Endothelial cell (in vitro differentiated cells): ENCODE measurements at regions not wholly inside any gene's neighbourhood (a gene's known extent, or its start where the extent isn't known, plus 50 kb on each side); places are given as distances from the start of the nearest gene placed in this dataset.
"Not testable (repeated sequence)": the region's sequence is repeated elsewhere in the genome, so short reads cannot be mapped to it uniquely, and the experiment has no call there.

Experiments
- DNase-seq: peaks from one replicate; pipeline ENCODE4 v3.0.0; 2021; ENCODE audit warnings: low spot score
- H3K27ac Mint-ChIP-seq: one replicate; pipeline ENCODE4 v1.8.0; 2021; ENCODE audit warnings: mixed read lengths, inconsistent platforms; ENCODE audit not compliant: unreplicated experiment
- H3K27me3 Mint-ChIP-seq: one replicate; pipeline ENCODE4 v1.8.0; 2021; ENCODE audit warnings: mild to moderate bottlenecking, moderate library complexity, mixed read lengths, inconsistent platforms; ENCODE audit not compliant: unreplicated experiment
- H3K36me3 Mint-ChIP-seq: one replicate; pipeline ENCODE4 v1.8.0; 2021; ENCODE audit warnings: mild to moderate bottlenecking, low read depth, mixed read lengths, inconsistent platforms; ENCODE audit not compliant: unreplicated experiment
- H3K4me1 Mint-ChIP-seq: one replicate; pipeline ENCODE4 v1.8.0; 2021; ENCODE audit warnings: mild to moderate bottlenecking, mixed read lengths, inconsistent platforms; ENCODE audit not compliant: unreplicated experiment
- H3K4me3 Mint-ChIP-seq: one replicate; pipeline ENCODE4 v1.8.0; 2021; ENCODE audit warnings: mild to moderate bottlenecking, mixed read lengths, inconsistent platforms; ENCODE audit not compliant: unreplicated experiment
- H3K9me3 Mint-ChIP-seq: one replicate; pipeline ENCODE4 v1.8.0; 2021; ENCODE audit warnings: mixed read lengths, inconsistent platforms; ENCODE audit not compliant: unreplicated experiment
- CTCF ChIP-seq: fragments of 200-600 bp; sonication (generic); IDR thresholded peaks from one replicate; pipeline ENCODE4 v1.5.0; 2021; ENCODE audit warnings: antibody characterized with exemption; ENCODE audit not compliant: unreplicated experiment

DNA sequence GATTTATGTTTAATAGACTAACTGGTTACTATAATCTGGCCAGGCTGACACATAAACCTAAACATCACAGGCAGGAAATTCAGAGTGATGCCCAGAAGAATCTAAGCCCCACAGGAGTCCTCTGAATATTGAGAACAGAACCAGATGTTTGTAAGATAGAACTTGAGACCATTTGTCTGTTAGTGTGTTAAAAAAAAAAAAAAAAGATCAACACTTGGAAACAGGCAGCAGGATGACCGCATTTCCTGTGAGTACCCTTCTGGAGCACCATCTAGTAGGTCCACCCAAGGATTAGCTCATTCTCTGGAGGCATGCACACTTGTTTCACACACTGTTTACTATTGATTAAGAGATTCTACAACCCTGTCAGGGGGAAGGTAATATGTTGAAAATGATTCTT lies 111.4 kb upstream of the VANGL1 start:
- Mint-ChIP-seq H3K4me3 (no peak overlapping the region), H3K9me3 (no peaks in the 10 kb centered on the region), H3K36me3 (no peaks in the 10 kb centered on the region), H3K27me3 (no peaks in the 10 kb centered on the region), H3K27ac (no peak overlapping the region), H3K4me1 (peaks cover 21% of the 10 kb centered on the region)
- DNase-seq = no peak
- no peak for TF ChIP-seq CTCF

- H3K4me1 Mint-ChIP-seq = peaks cover 31% of the 10 kb centered on the region
- H3K36me3 Mint-ChIP-seq = no peaks in the 10 kb centered on the region
- H3K4me3 Mint-ChIP-seq = no peak overlapping the region
- no peak overlapping the region for H3K27ac Mint-ChIP-seq
- H3K9me3 Mint-ChIP-seq = no peaks in the 10 kb centered on the region
- DNase-seq = no peak
- no peak for TF ChIP-seq CTCF
- no peaks in the 10 kb centered on the region for H3K27me3 Mint-ChIP-seq
Observed at GRCh38 chr1:115529216-115529897, 112.4 kb upstream of the VANGL1 start.

DNA sequence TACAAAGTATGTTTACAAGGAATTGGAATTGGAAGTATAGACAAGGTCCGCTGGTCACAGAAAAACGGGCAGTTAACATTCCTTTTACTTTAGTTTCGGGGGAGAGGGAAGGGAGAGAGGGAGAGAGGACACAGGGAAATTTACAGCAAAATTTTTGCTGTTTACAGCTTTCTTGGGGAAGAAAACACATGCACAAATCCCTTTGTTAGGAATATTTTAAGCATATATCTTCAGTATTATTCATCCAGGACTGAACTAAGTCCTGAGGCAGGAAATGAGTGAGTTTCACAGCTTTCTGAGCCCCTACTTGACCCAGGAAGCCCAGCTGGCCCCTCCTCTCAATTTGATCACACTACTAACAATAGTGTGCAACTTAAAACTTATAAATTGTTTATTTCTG lies 113.4 kb upstream of the VANGL1 start:
- H3K9me3 Mint-ChIP-seq, H3K27me3 Mint-ChIP-seq, H3K36me3 Mint-ChIP-seq, DNase-seq, H3K4me3 Mint-ChIP-seq, H3K27ac Mint-ChIP-seq: not testable (repeated sequence)
- H3K4me1 Mint-ChIP-seq = peaks cover 41% of the 10 kb centered on the region

GRCh38 chr1:115527746-115528145 lies 114.0 kb upstream of the VANGL1 start:
- no peak for DNase-seq
- H3K4me1 Mint-ChIP-seq = peaks cover 41% of the 10 kb centered on the region
- H3K27me3 Mint-ChIP-seq = no peaks in the 10 kb centered on the region
- H3K4me3 Mint-ChIP-seq = no peak overlapping the region
- TF ChIP-seq CTCF = no peak
- H3K9me3 Mint-ChIP-seq = no peaks in the 10 kb centered on the region
- no peaks in the 10 kb centered on the region for H3K36me3 Mint-ChIP-seq
- H3K27ac Mint-ChIP-seq = no peak overlapping the region

- peaks cover 41% of the 10 kb centered on the region for H3K4me1 Mint-ChIP-seq
Observed at GRCh38 chr1:115526900-115527299, 114.9 kb upstream of the VANGL1 start.

More at GRCh38 chr1:115526900-115527299, 114.9 kb upstream of the VANGL1 start:
- Mint-ChIP-seq H3K36me3 (no peaks in the 10 kb centered on the region), H3K4me3 (no peak overlapping the region), H3K9me3 (no peaks in the 10 kb centered on the region), H3K27ac (no peak overlapping the region), H3K27me3 (no peaks in the 10 kb centered on the region)
- no peak for TF ChIP-seq CTCF
- no peak for DNase-seq
